T-helper 2 cell treated with Interferon-gamma antibody and Interleukin-4, amounts not matched to agents 100 ng/mL and 5 ng/mL, for 36 hours (primary cell): ENCODE measurements at regions not wholly inside any gene's neighbourhood (a gene's known extent, or its start where the extent isn't known, plus 50 kb on each side); places are given as distances from the start of the nearest gene placed in this dataset.

Source experiments
- intact Hi-C: fragments of 100-400 bp; cut with micrococcal nuclease; formaldehyde crosslinking; loops from one replicate; pipeline ENCODE4 v1.15.1; 2023

DNA sequence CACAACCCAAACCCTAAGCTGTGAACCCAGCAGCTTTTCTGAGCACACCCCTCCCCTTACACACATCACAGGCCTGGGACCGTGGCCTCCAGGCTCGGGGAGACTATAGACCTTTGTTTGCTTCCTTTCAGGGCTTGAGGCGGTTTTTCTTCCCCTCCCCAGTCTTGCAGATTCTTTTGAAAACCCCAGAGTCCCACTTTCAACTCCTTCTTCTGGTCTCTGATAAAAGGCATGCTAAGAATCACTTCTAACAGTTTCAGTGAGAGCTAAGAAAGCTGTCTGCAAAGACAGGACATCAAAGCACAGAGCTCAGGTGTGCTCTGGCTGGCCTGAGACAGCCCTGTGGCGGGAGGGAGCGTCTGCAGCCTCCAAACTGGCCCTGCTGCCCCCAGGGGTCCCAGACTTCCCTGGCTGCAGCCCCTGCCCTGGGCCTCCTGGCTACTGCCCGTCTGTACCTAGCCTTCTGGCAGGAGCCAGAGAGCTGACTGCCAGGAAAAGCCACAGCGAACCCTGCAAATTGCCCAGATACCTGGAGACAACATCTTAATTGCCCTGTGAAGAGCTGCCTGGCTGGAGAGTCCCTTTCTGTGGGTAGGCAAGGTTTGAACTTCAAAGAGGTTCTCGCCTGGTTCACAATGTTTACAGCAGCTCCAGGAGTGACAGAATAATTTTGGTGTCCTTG lies 138.9 kb downstream of the GADD45G start:
- intact Hi-C loops = loop anchor here (1.0 to 10.0 kb wide), 6 partner anchors 29 to 426 kb away; partner anchors contain the start of genes GADD45G and SECISBP2

DNA sequence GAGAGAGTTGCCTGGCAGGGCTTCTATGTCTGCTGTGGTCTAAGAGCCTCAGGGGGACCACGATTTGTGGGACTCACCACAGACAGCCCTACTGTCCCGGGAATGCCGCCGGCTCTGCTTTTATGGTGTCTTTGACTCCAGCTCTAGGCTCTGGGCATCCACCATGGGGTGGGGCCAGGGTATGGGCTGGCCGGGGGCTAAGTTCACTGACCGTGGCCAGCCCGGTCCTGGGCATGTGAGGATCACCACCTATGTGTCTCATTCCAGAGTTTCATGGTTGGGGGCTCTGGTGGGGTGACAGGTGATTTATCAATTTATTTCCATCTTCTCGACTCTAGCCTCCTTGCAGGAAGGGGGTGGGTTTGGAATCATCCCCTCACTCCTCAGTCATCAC lies 139.4 kb downstream of the GADD45G start:
- intact Hi-C loops = loop anchor here (5.0 to 10.0 kb wide), 3 partner anchors 83 to 427 kb away; partner anchors contain the start of gene SECISBP2

DNA sequence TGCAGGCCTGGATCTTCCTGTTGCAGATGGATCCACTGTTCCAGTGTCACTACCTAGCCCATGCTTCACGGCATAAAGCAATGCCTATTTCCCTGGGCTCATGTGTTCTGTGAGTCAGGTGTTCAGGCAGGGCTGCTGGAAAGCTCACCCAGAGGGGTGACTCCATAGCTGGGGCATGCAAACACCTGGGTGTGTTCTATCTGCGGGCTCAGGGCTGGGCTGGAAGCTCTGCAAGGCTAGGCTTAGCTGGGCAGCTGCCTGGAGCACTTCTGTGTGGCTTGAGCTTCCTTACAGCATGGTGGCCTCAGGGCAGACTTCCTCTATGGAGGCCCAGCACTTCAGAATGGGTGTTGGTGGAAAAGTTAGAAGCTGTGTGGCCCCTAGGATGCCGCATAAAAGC lies 139.9 kb downstream of the GADD45G start:
- intact Hi-C loops = loop anchor here (5.0 to 10.0 kb wide), 3 partner anchors 83 to 427 kb away; partner anchors contain the start of gene SECISBP2

DNA sequence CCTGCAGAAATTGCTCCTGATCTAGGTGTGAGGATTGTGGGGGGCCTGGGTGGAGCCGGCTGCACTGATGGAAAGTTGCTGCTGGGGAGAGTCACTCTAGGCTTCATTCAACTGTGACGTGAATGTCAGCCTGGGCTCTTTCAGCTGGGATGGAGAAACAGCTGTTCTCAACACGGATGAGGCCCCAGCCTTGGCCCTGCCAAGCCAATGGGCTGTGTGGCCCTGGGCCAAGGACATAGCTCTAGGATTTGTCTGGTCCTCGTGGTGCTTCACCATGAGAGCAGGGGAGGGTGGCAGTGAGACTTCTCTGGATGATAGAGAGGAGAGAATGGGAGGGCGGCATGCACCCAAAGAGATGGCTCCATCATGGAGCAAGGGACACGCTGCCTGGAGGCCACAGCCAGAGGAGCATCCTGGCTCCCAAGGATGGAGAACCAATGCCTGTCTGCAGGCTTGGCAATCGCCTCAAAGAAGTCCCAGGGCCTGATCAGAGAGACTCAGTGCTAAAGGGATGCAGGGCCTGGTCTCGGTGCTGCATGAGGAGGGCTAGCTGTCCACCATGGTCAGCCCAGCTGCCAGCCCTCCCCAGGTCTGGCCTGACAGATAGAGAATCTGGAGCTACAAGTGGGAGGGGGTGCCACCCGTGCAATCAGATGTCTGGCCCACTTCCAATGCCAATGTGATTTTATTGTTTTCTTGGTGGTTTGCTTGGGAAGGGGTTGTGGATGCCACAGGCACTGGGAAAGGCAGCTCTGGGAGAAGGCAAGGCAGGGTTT lies 141.0 kb downstream of the GADD45G start:
- intact Hi-C loops = loop anchor here (10.0 kb wide), 1 partner anchor 359 kb away; no protein-coding TSS in a partner anchor

DNA sequence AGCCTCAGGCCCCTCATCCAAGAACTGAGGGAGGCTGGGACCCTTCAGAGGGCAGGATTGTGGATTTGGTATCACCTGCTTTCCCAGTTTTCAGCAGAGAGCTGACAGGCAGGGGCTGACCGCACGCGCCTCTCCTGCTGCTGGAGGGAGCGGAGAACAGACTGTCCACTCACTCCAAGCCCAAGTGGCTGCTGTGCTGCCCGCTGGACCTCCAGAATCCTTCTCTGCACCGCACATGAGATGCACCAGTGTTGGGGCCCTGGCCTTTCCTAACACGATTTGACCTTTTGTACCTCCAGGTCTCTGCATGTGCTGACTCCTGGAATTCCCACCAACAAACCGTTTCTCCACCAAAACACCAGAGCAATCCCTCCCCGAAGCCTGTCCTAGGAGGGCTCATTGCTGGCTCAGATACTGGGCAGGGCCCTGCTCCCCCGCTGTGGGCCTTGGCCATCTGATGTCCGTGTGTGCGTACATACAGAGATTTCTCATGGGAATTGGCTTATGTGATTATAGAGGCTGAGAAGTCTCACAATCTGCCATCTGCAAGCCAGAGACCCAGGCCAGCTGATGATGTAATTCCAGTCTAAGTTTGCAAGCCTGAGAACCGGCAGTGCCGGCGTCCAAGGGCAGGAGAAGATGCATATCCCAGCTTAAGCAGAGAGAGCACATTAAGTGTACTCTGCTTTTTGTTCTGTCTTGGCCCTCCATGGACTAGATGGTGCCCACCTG lies 141.7 kb downstream of the GADD45G start:
- intact Hi-C loops = loop anchor here (10.0 kb wide), 1 partner anchor 358 kb away; no protein-coding TSS in a partner anchor

DNA sequence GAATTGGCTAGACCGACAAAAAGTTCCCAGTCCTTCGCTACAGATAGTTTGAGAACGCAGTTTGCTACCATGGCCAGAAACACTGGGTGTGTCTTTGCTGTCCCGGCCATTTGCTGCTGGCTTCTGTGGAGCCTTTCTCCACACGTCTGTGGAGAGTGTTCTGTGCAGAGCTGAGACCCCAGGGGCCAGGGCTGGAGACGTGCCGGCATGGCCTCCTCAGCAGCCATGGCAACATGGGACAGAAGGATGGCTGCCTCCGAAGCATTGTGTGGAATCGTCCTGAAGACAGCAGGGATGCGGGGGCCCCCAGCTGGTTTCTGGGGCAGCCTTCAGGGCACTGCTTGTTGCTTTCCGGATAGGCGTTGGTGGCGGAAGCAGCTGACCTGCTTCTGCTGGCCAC lies 142.8 kb downstream of the GADD45G start:
- intact Hi-C loops = loop anchor here (10.0 kb wide), 1 partner anchor 357 kb away; no protein-coding TSS in a partner anchor

DNA sequence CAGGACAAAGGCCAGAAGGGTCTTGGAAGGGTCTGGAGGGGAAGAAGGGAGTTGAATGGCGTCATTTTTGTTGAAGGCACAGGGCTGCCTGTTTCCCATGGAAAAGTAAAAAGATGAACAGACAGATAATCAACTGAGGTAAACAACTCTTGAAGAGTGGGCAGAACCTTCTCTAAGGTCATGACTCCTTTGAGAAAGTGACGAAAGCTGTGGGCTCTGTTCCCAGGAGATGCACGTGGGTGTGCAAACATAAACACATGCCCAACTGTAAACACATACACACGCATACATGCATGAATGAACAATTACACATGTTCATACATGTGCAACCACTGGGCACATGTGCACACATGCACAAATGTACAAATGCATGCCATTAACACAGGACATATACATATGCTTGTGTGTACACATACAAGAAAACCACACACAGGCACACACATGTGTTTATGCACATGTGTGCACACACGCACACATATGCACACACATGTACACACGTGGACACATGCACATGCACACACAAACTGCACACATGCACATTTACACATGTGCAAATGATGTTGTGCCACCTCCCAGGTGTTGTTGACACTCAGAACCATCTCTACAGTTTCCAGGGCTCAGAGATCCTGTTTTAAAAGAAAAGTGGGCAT lies 143.3 kb downstream of the GADD45G start:
- intact Hi-C loops = loop anchor here (10.0 kb wide), 1 partner anchor 357 kb away; no protein-coding TSS in a partner anchor

DNA sequence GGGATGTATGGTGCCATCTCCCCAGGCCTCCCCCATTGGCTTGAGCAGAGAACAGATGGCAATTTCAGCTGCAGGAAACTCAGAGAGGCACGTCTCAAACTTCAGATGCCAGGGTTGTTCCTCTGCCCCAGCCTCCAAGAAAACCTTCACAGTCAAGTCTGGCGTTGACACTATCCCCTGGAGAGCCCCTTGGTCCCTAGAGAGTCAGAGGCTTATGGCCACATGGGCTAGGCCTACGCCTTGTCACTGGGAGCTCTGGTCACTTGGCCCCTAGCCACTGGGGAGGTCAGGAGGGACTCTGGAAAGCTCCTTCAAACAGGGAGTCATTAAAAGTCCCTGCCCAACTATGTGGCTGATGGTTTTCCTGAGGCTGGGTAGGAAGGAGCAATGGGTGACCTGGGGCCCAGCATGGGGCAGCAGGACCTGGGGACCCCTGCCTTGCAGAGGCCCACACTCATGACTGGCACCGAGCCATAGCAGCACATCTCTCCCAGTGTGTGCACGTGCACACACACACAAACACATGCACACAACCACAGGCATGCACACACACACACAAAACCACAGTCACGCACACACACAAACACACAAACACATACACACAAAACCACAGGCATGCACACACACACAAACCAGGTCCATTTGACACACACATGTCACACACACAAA lies 144.2 kb downstream of the GADD45G start:
- intact Hi-C loops = loop anchor here (10.0 kb wide), 1 partner anchor 356 kb away; no protein-coding TSS in a partner anchor

DNA sequence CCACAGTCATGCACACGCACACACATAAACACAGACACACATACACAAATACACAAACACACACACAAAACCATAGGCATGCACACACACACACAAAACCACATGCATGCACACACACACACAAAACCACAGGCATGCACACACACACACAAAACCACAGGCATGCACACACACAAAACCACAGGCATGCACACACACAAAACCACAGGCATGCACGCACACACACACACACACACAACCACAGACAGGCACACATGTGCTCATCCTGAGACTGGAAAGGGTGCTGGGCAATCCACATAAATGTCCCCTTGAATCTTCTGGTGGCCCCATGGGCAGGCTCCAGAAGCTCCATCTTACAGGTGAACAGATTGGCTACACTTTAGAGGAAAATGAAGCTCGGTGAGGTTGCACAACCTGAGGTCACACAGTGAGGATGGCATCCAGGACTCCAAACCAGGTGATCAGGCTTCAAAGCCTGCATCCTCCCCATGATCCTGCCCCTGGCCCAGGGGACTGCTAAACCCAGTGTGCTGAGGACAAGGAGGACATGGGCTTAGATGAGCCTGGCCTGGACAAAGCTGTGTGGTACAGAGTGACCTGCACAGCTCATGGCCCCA lies 144.8 kb downstream of the GADD45G start:
- intact Hi-C loops = loop anchor here (10.0 kb wide), 1 partner anchor 355 kb away; no protein-coding TSS in a partner anchor

DNA sequence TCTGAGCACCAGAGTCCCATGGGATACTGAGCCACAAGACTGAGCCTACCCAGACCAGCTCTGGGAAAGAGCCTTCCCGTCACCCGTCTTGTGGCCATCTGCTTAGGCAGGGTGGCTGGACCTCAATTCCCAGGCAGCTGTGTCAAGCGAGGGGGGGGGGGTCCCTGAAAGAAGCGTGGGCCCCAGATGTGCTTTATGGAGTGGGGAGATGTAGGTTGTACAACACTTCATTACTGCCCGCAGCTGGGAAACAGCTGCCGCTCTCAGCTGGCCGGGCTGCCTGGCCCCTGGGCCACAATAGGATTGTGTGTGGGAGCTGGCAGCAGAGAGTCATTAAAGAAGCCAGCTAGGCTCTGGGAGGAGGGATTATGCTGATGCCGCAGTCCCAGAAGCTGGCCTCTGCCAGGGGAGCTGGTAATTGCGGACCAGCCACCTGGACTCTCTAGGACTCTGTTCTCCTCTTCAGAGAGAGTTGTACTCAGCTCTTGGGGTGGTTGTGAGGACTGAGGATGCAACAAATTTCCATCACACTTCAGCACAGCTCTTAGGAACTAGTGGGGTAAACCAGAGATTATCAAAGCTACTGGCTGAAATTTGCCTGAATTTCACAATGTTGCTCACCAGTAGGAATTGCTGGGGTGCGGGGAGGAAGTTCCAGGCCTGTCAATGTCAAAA lies 145.4 kb downstream of the GADD45G start:
- intact Hi-C loops = no loop called here

DNA sequence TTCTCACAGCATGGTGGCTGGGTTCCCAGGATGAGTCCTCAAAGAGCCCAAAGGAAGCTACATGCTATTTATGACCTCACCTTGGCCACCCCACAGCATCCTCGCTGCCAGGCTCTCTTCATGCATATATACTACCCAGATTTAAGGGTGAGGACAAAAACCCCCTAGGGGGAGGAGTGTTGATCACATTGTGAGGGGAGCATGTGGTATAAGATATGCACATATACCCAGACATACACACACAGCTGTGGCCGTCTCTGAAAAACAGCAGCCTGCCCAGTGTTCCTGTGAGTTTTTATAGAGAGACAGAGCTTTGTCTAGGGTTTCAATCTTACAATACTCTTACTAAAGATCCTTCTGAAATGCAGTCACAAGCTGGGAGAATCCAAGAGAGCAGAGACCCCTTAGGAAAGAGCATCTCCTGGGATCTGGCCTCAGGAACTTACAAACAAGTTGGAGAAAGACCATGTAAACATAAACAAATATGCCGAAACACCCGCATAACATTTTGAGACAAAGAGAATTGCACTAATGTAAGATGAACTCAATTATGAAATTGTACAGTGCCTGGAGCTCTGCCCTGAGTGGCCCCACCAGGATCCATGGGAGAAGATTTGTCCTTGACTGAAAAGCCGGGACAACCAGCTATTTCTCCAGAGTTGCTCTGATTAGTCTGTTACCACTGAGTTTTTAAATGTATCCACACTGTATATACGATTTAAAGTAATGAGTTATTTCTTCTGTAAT lies 146.4 kb downstream of the GADD45G start:
- intact Hi-C loops = no loop called here

DNA sequence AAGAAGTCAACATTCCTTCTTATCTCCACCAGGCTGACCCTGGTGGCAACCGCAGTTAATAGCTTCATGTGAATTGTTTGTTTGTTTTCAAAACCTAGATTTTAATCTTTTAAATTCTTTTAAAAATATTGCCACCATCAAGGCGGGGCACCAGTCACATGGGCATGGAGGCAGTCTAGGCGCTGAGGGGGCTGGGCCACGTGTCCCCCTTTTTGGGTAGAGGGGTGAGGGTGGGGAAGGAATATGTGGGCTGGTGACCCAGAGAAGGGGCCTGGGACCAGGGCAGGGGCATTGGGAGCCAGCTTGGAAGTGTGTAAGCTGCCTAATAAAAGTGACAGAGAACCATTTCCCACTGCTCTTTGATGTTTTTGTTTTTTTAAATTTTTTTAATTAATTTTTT lies 147.3 kb downstream of the GADD45G start:
- intact Hi-C loops = no loop called here

DNA sequence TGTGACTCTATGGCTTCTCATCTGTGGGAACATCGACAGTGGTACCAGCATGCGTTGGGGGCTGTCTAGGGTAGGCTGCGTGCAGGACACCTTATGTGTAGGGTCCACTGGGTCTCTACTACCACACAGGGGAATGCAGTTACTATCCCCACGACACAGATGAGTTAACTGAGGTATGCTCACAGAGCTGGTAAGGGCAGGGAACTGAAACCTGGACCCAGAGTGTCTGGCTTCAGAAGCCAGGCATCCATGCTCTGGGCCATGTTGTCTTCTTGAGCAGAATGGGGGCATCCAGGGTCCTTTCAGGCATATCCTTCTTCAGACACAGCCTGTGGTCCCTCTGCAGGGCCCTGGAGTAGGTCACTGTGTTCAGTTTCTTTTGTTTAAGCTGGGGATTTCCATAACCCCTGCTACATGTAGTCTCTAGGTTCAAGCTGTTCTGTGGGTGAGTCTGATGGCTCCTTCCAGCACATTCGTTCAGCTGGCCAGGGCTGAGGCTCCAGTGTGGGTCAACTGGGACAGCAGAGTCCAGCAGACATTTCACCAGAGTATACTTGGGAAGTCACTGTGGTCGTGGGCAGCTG lies 148.8 kb downstream of the GADD45G start:
- intact Hi-C loops = no loop called here

DNA sequence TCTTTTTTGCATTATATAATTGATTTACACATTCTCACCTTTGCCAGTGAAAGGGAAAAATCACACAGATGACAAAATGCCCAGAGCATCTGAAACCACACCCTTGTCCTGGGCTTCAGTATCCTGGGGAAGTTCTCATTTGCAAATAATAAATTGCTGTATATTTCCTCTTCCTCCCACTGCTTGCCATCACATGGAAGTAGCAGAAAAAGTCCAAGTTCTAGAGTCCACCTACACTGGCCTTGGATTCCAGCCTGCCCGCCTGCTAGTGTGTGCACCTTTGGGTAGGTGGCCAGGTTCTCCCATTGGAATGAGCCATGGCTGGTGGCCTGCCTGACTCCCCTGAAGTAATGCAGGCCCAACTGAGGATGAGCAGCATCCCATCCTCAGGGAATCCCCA lies 149.4 kb downstream of the GADD45G start:
- intact Hi-C loops = no loop called here

DNA sequence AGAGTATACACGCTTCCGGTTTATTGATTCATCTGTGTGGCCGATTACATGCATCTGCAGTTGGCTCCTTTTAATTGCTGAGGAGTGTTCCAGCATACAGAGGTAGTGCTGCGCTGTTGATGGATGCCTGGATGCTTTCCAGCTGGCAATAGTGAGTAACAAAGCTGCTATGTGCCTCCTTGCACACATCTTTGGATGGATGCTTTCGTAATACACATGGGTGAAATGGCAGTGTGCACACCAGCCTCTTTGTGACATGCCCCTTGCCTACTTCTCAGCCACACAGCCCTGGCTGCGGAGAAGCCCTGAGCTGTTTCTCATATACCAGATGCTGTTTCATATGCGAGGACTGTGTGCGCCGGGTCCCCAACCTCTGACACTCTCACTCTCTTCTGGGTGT lies 151.0 kb downstream of the GADD45G start:
- intact Hi-C loops = no loop called here

DNA sequence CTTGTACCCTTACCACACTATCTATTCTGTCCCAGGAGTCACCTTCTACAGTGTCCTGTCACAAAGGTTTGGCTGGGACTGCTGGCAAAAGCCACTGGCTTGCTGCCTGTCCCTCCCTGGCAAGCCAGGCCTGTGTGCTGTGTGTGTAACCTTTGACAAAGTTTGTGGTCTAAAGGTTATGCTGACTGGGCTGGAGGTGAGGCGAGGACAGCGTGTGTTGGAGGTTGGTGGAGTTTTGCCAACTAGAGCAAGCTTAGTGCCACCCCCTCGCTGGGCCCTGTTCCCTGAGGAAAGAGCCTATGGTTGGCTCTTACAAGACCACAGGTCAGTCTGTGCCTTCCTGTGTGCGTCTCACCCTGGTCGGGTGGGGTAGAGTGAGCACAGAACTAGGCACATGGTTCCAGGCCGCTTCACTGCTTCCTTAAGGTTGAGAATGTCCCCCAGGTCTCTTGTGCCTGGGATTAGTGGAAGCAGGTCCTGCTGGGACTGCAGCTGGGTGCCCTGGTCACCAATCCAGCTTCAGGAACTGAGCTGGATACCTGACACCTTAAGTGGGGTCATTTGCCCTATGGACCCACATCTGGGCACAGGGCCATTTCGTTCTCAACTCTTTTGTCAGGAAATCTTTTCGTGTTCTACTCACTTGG lies 152.2 kb downstream of the GADD45G start:
- intact Hi-C loops = no loop called here

DNA sequence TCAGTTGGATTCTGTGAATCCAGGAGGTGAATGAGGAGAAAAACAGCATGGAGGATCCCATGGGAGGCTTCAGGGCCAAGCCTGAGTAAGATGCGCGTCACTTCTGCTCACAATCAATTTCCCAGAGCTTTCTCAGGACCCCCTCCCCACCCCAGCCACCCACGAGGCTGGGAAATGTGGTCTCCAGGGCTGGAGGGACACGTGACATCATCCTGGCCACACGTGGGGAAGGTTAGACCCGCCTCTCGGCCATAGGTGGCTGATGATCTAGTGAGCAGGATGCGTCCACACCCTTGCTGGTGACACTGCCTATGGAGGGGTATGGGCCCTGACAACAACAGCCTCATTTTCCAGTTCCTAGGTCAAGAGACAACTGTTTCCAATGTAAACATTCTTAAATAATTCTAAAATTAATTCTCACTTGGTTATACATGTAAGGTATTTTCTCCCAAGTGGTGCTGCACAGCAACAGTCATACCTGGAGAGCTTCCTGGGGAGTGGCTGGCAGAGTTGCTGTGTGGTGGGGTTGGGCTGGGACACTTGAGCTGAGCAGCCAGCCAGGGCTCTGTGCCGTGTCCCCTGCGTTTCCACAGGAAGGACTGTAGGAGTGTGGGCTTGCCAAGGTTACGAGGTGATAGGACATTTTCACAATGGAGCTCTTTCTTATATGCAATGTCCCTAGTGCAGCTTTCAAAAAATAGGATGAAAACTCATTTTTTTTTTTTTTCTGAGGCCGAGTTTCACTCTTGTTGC lies 153.1 kb downstream of the GADD45G start:
- intact Hi-C loops = no loop called here
